HG03139 (cell line): ENCODE measurements at regions not wholly inside any gene's neighbourhood (a gene's known extent, or its start where the extent isn't known, plus 50 kb on each side); places are given as distances from the start of the nearest gene placed in this dataset.

Experiments used
- ATAC-seq: cut with Tn5 transposase; IDR thresholded peaks from one replicate; pipeline ENCODE4 v1.9.1; 2021; ENCODE audit not compliant: unreplicated experiment

- ATAC-seq, result no peak
Measured at GRCh38 chr4:43242606-43243005, 350.1 kb downstream of the GRXCR1 start.

- ATAC-seq, result no peak
Measured at GRCh38 chr4:43243433-43244116, 351.1 kb downstream of the GRXCR1 start.

DNA sequence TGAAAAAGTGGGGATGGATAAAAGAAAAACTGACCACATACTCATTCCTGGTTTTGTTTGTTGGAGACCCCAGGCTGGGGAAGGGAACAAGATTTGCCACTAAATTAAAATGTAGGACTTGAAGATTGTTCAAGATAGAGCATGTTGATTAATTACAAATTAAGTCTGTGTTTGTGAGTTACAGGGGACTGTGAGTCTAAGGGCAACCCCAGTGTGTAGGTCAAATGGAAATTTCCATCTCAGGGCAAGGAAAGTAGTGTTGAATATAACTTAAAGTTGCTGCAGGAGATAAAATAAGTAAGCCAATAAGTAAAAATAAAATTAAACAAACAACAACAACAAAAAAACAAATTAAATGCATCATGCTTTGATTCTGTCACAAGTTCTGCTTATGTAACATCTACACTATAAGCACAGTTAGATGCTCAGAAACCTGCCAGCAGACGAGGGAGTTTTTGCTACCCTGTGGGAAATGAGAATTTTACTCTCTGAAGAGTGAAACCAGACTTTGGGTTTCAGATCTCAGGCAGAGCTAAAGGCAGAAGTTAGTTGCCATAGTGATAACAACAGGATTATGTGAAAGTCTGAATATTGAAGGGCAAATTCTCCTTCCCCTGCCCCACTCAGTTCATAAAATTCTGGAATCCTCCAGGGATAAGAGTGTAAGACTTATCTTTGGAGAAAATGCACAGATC lies 352.3 kb downstream of the GRXCR1 start:
- peak; percentile 92 for ATAC-seq

- ATAC-seq, result no peak
Measured at GRCh38 chr4:43251841-43252240, 359.3 kb downstream of the GRXCR1 start.

DNA sequence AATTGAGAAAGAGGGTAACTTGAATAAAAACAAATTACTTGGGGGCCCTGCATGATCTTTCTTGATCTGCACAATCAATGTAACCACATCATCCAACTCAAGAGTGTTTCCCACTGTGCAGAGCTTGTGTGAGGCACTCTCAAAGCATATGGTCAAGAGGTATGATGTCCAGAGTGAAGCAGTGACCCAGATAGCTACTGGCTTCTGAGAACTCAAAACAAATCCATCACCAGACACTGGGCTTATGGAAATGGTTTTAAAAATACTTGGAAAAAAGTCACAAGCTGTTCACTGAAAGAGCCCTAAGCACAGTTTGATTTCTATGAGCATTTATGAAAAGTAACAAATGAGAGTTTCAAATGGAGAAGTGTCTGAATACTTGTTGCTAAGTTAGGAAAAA lies 361.0 kb downstream of the GRXCR1 start:
- no peak for ATAC-seq

DNA sequence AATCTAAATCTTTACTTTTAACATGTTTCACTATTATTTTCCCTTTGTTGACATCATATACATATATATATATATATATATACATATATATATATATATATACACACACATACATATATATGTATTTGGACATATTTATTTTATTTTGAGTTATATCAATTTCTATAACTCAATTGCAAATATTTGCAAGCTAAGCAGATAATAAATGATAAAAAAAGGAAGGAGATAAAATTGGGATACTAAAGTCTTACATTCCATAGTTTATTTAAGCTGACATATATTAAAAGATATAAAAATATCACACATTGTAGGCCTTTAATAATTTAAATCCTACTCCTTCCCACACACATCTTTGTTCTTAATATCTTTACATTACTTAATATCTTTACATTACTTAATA lies 372.2 kb downstream of the GRXCR1 start:
- ATAC-seq, result no peak

DNA sequence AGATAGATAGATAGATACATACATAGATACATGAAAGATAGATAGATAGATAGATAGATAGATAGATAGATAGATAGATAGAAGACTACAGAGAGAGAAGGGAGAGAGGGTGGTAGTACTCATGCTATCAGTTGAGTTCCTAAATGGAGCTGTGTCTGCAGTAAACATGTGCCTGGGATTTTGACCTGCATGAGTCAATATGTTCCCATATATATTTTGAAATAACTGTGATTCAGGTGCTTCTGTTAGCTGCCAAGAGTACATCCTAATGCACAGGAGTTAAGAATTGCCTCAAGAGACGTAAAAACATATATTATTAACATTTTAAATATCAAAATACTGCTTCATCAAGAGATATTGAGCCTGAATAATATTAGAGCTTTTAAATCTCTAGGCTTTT lies 379.4 kb downstream of the GRXCR1 start:
- no peak for ATAC-seq

- no peak for ATAC-seq
Measured at GRCh38 chr4:43274376-43274775, 381.9 kb downstream of the GRXCR1 start.

GRCh38 chr4:43275779-43276178 lies 383.3 kb downstream of the GRXCR1 start:
- no peak for ATAC-seq

DNA sequence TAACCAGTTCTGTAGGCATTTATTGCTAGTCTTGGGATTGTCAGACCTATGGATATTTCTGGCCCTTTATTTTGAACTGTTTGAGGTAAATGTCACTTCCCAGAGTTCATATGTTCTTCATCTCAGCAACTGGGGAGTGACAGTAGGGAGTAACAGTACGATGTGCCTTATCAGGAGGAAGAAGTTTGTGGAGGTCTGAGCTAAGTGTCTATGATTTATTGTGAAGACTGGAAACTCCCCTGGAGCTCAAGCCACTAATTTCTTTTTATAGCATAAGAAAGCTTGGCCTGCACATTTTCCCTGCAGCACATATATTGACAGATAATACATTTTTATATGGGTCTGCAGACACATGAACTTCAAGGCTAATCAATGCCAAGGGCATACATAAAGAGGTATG lies 383.8 kb downstream of the GRXCR1 start:
- no peak for ATAC-seq

DNA sequence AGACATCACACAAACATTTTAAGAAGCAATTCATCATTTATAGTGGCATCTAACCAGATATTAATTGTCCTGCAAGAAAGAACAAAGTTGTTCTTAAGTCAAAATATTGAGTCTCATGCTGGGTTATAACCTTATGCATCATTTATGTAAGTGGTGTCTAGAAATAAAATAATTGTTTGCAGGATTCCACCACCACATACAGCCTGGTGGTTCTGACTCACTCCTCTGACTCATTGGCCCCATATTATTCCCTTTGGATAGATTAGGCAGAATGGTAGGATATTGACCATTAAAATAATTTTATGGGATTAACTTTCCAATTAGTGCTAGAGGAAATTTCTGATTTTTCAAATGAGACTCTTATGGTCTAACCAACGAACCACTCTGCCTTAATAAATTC lies 384.5 kb downstream of the GRXCR1 start:
- ATAC-seq, result no peak

DNA sequence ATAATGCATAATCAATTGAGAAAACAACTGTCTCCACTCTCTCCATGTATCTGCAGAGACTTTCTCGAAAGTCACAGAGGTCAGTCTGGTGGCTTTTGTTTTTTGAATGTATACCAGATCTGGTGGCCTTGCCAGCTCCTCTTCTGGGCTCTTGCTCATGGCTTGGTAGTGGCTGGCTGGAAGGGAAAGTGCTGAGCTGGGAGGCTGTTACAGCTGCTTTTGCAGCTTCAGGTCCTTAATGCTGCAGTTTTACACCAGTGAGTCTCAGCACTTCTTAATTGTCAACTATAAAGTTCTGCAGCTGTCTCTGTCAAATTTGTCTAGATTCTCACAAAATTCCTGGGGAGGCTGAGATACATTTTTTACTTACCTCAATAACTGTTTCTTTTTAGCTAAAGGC lies 390.0 kb downstream of the GRXCR1 start:
- no peak for ATAC-seq

DNA sequence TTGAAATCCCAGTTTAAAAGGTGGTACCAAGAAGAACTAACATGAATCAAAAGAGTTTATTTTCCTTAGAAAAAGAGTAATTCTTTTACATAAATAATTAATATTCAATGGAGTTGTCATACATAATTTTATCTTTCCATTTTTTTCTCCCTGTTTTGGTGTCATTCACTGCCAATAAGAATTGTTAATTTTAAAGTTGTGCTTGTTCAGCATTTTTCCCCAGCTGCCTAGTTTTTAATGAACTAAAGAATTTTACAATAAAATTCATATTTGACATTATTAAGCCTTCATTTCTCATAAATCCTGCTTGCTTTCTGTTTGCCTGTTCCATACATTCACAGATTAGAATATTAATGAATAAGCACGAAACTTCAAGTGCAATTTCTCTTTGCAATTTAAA lies 393.6 kb downstream of the GRXCR1 start:
- no peak for ATAC-seq

- no peak for ATAC-seq
Measured at GRCh38 chr4:43296946-43297528, 404.5 kb downstream of the GRXCR1 start.

DNA sequence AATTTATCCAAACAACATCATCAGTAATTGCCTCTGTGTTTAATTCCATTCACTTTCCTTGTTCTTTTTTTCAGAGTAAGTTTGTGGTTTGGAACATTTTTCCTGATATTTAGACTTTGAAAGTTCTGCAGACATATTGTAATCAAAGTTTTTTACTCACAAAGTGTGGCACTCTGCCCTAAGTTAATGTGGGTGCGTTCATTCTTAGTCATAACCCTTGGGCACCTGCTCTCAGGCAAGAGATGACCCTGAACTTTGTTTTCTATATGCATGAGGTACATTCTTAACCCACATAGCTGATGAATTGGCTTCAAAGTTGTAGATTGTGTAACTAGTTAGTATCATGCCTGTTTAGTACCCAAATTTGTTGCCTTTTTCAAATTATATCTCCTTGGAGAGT lies 424.3 kb downstream of the GRXCR1 start:
- no peak for ATAC-seq

GRCh38 chr4:43325220-43325967 lies 432.9 kb downstream of the GRXCR1 start:
- no peak for ATAC-seq

- no peak for ATAC-seq
Measured at GRCh38 chr4:43330288-43330687, 437.8 kb downstream of the GRXCR1 start.

DNA sequence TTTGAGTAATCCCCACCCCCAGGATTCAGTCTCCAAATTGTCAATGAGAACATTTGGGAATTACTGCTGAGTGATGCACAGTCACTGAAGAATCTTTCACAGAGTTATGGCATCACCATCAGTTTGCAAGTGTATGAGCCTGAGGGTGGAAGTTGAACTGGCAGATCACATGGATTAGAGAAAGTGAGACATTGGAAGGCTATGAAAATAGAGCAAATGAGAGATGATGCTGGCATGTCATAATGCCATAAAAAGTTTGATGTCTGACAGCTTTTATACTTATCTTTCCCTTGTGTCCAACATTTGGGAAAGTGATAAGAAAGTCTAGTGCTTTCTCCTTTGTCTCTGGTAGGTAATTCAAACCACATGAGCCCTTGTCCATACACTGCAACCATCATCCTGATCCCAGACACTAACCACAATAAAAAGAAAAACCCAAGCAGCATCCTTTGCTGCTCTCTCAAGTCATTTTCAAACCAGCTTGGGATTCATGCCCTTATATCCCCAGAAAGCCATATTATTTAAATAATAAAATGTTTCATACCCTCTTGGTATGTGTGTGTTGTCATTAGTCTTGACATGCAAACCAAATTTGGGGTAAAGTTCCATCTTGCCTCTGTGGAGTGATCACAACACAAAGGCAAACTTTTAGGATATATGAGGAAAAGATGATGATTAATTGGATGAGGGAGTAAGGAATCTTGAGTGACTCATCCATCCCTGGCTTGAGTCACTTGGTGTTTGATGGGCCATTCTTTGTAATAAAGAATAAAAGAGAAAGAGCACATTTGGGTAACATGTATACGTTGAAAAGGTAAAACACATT lies 438.9 kb downstream of the GRXCR1 start:
- no peak for ATAC-seq

DNA sequence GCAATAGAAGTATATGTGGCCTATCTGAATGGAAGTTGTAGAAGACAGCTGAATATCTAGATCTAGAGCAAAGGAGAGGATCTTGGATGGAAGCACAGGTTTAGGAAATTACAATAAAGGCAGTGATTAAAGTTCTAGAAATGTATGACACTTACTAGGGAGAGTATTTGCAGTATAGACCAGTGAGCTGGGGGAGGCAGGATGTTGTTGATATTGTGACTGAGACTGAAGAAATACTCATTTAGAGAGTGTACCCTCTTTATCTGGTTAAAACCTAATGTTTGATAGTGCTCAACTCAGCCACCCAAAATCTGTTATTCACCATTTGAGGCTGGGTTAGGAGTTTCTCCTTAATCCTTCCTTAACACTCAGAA lies 439.5 kb downstream of the GRXCR1 start:
- ATAC-seq, result no peak

DNA sequence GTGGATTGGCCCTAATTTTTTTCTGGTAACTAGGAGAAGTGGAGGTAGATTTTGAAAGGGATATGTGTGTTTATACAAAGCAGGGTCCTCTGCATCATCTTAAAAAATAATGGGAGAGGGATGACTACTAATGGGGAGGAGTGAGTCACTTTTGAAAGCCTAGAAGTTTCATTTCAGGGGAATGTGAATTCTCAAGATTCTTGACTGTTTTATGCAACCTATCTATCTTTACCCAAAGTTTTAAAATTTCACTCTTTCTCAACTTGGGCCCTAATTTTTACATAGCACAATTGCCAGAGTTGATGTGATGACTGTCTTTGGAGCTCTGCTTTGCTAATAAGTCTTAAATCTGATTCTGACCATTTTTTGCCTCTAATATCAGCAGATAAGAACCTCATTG lies 445.2 kb downstream of the GRXCR1 start:
- no peak for ATAC-seq

GRCh38 chr4:43339435-43339834 lies 446.9 kb downstream of the GRXCR1 start:
- no peak for ATAC-seq
